Endometrial microvascular endothelial cells (primary cell): ENCODE measurements at regions not wholly inside any gene's neighbourhood (a gene's known extent, or its start where the extent isn't known, plus 50 kb on each side); places are given as distances from the start of the nearest gene placed in this dataset.
"Not testable (repeated sequence)": the region's sequence is repeated elsewhere in the genome, so short reads cannot be mapped to it uniquely, and the experiment has no call there.

Experiments
- in situ Hi-C: cut with HindIII; loops from 2 replicates; pipeline ENCODE4 v1.10.0; 2017; ENCODE audit warnings: low sequenced_read_pairs, low pct_unique_long_range_greater_than_20kb; ENCODE audit errors: inconsistent ontology term

- in situ Hi-C loops: no loop called here
Measured at GRCh38 chr9:21711504-21711903, 90.9 kb upstream of the MTAP start.

DNA sequence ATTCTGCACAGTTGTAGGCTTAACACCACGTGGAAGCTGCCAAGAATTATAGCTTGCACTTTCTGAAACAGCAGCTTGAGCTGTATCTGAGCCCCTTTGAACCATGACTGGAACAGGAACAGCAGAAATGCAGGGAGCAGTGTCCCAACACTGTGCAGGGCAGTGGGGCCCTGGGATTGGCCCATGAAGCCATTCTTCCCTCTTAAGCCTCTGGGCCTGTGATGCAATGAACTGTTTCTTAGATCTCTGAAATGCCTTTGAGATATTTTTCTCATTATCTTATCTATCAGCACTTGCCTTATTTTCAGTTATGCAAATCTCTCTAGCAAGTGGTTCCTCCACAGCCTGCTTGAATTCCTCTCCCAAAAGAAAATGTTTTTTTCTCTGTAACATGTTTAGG, 87.0 kb upstream of the MTAP start:
- in situ Hi-C loops: no loop called here

GRCh38 chr9:21720758-21721157, 81.7 kb upstream of the MTAP start:
- in situ Hi-C loops: no loop called here

GRCh38 chr9:21727411-21727810, 75.0 kb upstream of the MTAP start:
- in situ Hi-C loops: not testable (repeated sequence)

GRCh38 chr9:21728781-21729180, 73.7 kb upstream of the MTAP start:
- in situ Hi-C loops: no loop called here

- in situ Hi-C loops: no loop called here
Measured at GRCh38 chr9:21729648-21730047, 72.8 kb upstream of the MTAP start.

DNA sequence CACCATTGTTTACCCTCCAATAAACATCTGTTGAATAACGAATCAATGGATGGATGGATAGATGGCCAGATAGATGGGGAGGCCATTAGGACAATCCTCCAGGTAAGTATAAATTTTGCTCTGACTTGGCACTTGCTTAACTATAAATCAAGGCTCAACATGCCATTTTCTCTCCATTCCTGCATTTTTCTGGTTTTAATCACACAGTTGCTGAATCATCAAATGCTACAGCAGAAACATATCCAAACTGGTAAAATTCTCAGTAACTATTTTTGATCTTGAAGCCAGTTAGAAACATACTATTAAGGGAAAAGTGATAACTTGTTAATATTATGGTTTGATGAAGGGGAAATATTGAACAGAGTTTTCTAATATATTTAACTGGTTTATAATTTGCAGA, 71.5 kb upstream of the MTAP start:
- in situ Hi-C loops: no loop called here

DNA sequence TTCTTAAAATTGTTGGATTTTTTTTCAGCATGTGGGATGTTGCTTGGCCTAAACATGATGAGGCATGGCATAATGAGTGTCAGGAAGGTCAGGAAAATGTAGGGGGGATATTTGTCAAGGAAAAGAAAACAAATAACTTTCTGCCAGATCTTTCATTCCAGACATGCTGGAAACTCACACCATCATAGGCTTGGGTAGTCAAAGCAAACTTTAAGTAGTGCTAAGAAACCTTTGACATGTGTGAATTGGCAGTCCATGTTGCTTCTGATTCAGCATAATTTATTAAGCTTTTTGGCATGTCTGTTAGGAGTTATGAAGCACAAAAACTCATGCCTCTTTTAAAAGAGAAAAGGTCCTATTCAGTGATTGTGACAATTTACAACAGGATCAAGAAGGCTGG, 61.3 kb upstream of the MTAP start:
- in situ Hi-C loops: no loop called here

- in situ Hi-C loops: no loop called here
Measured at GRCh38 chr9:21744320-21744719, 58.1 kb upstream of the MTAP start.

DNA sequence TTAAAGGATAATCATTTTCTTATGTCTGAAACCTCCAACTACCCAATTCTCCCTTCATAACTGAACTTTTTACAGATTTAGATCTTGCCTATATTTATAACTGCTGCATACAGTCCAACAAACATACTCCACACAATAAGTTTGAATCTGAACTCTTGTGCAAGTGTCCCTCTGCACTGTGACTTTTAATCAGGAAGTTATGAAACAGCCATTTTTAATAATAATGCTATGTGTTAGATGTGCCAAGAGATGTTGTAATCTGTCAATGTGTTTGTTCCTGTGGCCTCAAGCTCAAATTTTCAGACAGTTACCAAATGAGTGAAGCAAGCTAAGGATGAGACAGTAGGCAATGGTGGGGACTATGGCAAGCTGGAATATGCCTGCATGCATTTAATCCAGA, 57.6 kb upstream of the MTAP start:
- in situ Hi-C loops: no loop called here

GRCh38 chr9:21746550-21746949, 55.9 kb upstream of the MTAP start:
- in situ Hi-C loops: no loop called here

DNA sequence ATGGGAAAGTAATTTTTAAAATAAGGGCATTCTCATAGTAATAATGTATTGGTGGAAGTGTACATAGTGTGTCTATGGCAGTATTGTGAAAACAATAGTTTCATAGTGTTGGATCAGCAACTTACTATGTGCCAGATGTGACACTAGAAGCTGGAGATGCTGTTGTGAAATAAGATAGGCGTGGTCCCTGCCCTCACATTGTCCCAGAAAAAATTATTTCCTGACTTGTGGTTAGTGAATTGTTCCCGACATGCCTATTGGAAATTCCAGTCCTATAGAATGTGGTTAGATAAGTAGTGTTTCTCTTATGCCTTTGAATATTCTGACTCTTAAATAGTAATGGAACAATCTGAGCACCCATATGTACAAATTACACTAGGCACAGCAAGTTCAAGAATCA, 55.3 kb upstream of the MTAP start:
- in situ Hi-C loops: no loop called here

DNA sequence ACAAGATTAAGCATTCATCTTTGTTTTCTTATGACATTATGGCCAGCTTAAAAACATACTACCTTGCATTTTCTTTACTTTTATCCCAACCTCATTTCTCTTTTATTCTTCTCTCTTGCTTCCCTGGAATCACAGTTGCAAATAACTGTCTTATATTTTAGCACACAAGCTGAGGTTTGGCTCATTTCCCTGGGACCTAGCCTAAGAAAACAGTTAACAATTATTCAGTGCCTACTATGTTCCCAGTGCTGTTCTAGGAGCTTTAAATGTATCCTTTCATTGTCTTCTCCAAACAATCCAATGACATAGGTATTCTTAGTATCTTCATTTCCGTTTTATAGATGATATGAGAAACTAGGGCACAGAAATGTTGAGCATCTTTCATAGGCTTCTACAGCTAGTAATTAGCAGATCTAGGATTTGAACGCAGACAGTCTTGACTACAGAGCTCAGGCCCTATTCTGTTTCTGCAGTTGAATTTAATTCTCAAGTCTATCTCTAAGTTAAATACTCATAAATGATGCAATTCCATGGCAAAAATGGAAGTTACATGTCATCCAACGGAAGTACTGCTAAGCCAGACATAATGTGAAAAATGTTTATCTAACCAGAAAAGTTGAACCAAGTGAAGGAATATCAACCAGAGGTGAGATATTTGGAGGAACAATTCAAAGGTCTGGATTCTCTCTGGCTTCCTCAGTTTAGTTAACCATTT, 52.3 kb upstream of the MTAP start:
- in situ Hi-C loops: no loop called here

- in situ Hi-C loops: no loop called here
Measured at GRCh38 chr9:21751998-21752397, 50.4 kb upstream of the MTAP start.
